ENCODE measurements at regions not wholly inside any gene's neighbourhood (a gene's known extent, or its start where the extent isn't known, plus 50 kb on each side); places are given as distances from the start of the nearest gene placed in this dataset.

- WGBS, 4 donors, result 68 to 85% (median 78%) methylated on average over 5 of the region's 5 CpGs
- no peak for DNase-seq
- Histone ChIP-seq H3K27me3 (no peaks in the 10 kb centered on the region), H3K4me3 (no peak overlapping the region), H3K4me1 (replicated peaks in 1 of 2) (no peaks in the 10 kb centered on the region), H3K36me3 (replicated peaks in 1 of 2) (no peaks in the 10 kb centered on the region), H3K9me3 (replicated peaks in 1 of 3) (no peaks in the 10 kb centered on the region), H3K27ac (no peak overlapping the region)
- intact Hi-C loops (cut with DNase I), result no loop called here
- TF ChIP-seq POLR2A (IDR thresholded peaks at IDR 0.05) (no peak), CTCF (IDR thresholded peaks at IDR 0.05) (no peak)
Observed at GRCh38 chr5:174806729-174807128, 82.3 kb downstream of the MSX2 start.

DNA sequence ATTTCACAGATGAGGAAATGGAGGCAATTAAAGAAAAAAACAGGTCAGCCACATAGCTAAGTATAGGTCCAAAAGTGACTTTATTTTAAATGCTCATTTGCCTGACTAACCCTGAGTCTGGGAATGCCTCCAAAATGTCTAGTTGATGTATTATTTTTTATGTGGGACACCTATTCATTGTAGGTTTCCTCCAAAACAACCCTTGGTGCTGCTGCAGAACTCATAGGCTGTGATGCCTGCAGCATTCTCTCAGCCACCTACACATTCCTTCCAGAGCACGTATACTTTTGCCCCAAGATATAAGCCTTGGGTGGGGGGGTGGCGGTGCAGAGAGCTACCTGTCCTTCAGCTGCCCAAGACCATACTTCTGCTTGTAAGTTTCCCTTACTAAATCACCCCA is 77.4 kb downstream of the MSX2 start:
- H3K4me1 ChIP-seq (replicated peaks in 1 of 2), result no peaks in the 10 kb centered on the region
- intact Hi-C loops (cut with DNase I), result no loop called here
- WGBS, 4 donors, result 53 to 79% (median 67%) methylated on average over 2 of the region's 2 CpGs
- no peak overlapping the region for H3K4me3 ChIP-seq
- TF ChIP-seq POLR2A (IDR thresholded peaks at IDR 0.05) (no peak), CTCF (IDR thresholded peaks at IDR 0.05) (no peak)
- H3K9me3 ChIP-seq (replicated peaks in 1 of 3), result no peaks in the 10 kb centered on the region
- DNase-seq, result no peak
- H3K27ac ChIP-seq, result no peak overlapping the region
- peaks cover 10% of the 10 kb centered on the region for H3K27me3 ChIP-seq
- no peaks in the 10 kb centered on the region for H3K36me3 ChIP-seq (replicated peaks in 1 of 2)

DNA sequence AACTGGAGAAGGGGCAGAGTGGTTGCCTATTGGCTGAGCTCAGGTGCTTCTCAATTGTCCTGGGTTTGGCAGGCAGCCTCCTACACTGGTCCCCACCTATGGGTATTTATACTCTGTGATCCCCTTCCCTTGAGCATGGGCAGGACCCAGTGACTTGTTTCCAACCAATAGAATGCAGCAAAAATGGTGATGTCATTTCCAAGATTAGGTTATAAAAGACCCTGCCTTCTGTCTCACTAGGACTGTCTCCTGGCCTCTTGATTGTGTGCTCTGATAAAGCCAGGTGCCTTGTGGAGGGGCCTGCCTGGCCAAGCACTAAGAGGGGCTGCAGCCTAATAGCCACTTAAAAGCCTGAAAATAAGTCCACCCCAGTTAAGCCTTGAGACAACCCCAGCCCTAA is 76.1 kb downstream of the MSX2 start:
- Histone ChIP-seq H3K4me1 (replicated peaks in 1 of 2) (no peaks in the 10 kb centered on the region), H3K4me3 (no peak overlapping the region), H3K9me3 (replicated peaks in 1 of 3) (no peaks in the 10 kb centered on the region), H3K27ac (no peak overlapping the region), H3K36me3 (replicated peaks in 1 of 2) (no peaks in the 10 kb centered on the region), H3K27me3 (peaks cover 13% of the 10 kb centered on the region)
- TF ChIP-seq CTCF (IDR thresholded peaks at IDR 0.05) (no peak), POLR2A (IDR thresholded peaks at IDR 0.05) (no peak)
- intact Hi-C loops (cut with DNase I), result no loop called here
- no peak for DNase-seq

- H3K27me3 ChIP-seq, result peaks cover 17% of the 10 kb centered on the region
- H3K4me3 ChIP-seq, result no peak overlapping the region
- DNase-seq, result no peak
- no peaks in the 10 kb centered on the region for H3K9me3 ChIP-seq (replicated peaks in 1 of 3)
- H3K4me1 ChIP-seq (replicated peaks in 1 of 2), result no peaks in the 10 kb centered on the region
- no peak overlapping the region for H3K27ac ChIP-seq
- no peaks in the 10 kb centered on the region for H3K36me3 ChIP-seq (replicated peaks in 1 of 2)
- 42 to 56% (median 52%) methylated on average over 8 of the region's 8 CpGs for WGBS, 4 donors
- TF ChIP-seq POLR2A (IDR thresholded peaks at IDR 0.05), result no peak
- no peak for TF ChIP-seq CTCF (IDR thresholded peaks at IDR 0.05)
- intact Hi-C loops (cut with DNase I), result loop anchor here in 1 of 2 donors (10.0 kb wide), 1 partner anchor 384 kb away; no protein-coding TSS in a partner anchor
Observed at GRCh38 chr5:174799121-174799520, 74.7 kb downstream of the MSX2 start.
